GM23338 (cell line): ENCODE measurements at regions not wholly inside any gene's neighbourhood (a gene's known extent, or its start where the extent isn't known, plus 50 kb on each side); places are given as distances from the start of the nearest gene placed in this dataset.

Experiments
- ATAC-seq: fragments of 200-7000 bp; cut with Tn5 transposase; 3 replicates; pipeline ENCODE4 v1.9.1; 2020
- DNase-seq: peaks from one replicate; pipeline ENCODE4 v3.0.0-alpha.2; 2015; ENCODE audit warnings: low spot score
- H2AFZ ChIP-seq: fragments of 200-600 bp; sonication (generic); 2 replicates; pipeline ENCODE4 v1.8.0; 2016; ENCODE audit warnings: antibody characterized with exemption, mild to moderate bottlenecking, moderate library complexity
- H3F3A ChIP-seq: fragments of 200-600 bp; sonication (generic); replicated peaks from 2 replicates; pipeline ENCODE4 v1.8.0; 2017; ENCODE audit warnings: antibody characterized with exemption, mixed run types, low read depth
- H3K27ac ChIP-seq: fragments of 200-600 bp; sonication (generic); 2 replicates; pipeline ENCODE4 v1.6.1; 2016; ENCODE audit warnings: low read depth
- H3K27me3 ChIP-seq: fragments of 200-600 bp; sonication (generic); 2 replicates; pipeline ENCODE4 v1.8.0; 2016; ENCODE audit warnings: mild to moderate bottlenecking, mixed run types, moderate library complexity; ENCODE audit not compliant: insufficient read depth
- H3K36me3 ChIP-seq: fragments of 200-600 bp; sonication (generic); 2 replicates; pipeline ENCODE4 v1.8.0; 2016; ENCODE audit warnings: mild to moderate bottlenecking; ENCODE audit not compliant: insufficient read depth
- H3K4me1 ChIP-seq: fragments of 200-600 bp; sonication (generic); 2 replicates; pipeline ENCODE4 v1.8.0; 2016; ENCODE audit warnings: mild to moderate bottlenecking, moderate library complexity; ENCODE audit not compliant: insufficient read depth
- H3K4me2 ChIP-seq: fragments of 200-600 bp; sonication (generic); 2 replicates; pipeline ENCODE4 v1.7.1; 2017; ENCODE audit warnings: mixed run types
- H3K4me3 ChIP-seq: fragments of 200-600 bp; sonication (generic); 2 replicates; pipeline ENCODE4 v1.6.1; 2016; ENCODE audit warnings: mixed run types
- H3K79me2 ChIP-seq: fragments of 200-600 bp; sonication (generic); replicated peaks from 2 replicates; pipeline ENCODE4 v1.8.0; 2017; ENCODE audit warnings: mild to moderate bottlenecking; ENCODE audit not compliant: insufficient read depth
- H3K9me2 ChIP-seq: fragments of 200-600 bp; sonication (generic); 2 replicates; pipeline ENCODE4 v1.8.0; 2017; ENCODE audit not compliant: insufficient read depth
- H4K20me1 ChIP-seq: fragments of 200-600 bp; sonication (generic); replicated peaks from 2 replicates; pipeline ENCODE4 v1.8.0; 2017; ENCODE audit warnings: mild to moderate bottlenecking; ENCODE audit not compliant: insufficient read depth
- H3K27ac Mint-ChIP-seq: 2 replicates; pipeline ENCODE4 v1.8.0; 2020; ENCODE audit warnings: inconsistent platforms, mild to moderate bottlenecking, moderate library complexity, mixed read lengths
- H3K27me3 Mint-ChIP-seq: 3 replicates; pipeline ENCODE4 v1.8.0; 2022; ENCODE audit warnings: low read depth, mild to moderate bottlenecking, moderate library complexity, mixed read lengths, inconsistent platforms; ENCODE audit not compliant: insufficient read depth, poor library complexity
- H3K36me3 Mint-ChIP-seq: 3 replicates; pipeline ENCODE4 v1.8.0; 2021; ENCODE audit warnings: low read depth, mild to moderate bottlenecking, inconsistent platforms, moderate library complexity, mixed read lengths
- H3K4me1 Mint-ChIP-seq: 3 replicates; pipeline ENCODE4 v1.8.0; 2020; ENCODE audit warnings: mild to moderate bottlenecking, inconsistent platforms, mixed read lengths
- H3K4me3 Mint-ChIP-seq: 3 replicates; pipeline ENCODE4 v1.8.0; 2021; ENCODE audit warnings: moderate library complexity, mild to moderate bottlenecking, inconsistent platforms, mixed read lengths
- H3K9me3 Mint-ChIP-seq: 3 replicates; pipeline ENCODE4 v1.8.0; 2020; ENCODE audit warnings: moderate library complexity, mild to moderate bottlenecking, inconsistent platforms, mixed read lengths
- CREB1 ChIP-seq: fragments of 250-450 bp; sonication (Bioruptor Pico); IDR thresholded peaks from 2 replicates; pipeline ENCODE4 v1.5.0; 2020; ENCODE audit warnings: low read depth, mild to moderate bottlenecking, moderate library complexity
- JUNB ChIP-seq: IDR thresholded peaks from one replicate; pipeline ENCODE4 v1.6.1; 2016; ENCODE audit warnings: antibody characterized with exemption; ENCODE audit not compliant: unreplicated experiment
- POLR2AphosphoS5 ChIP-seq: IDR thresholded peaks from 2 replicates; pipeline ENCODE4 v1.6.1; 2016; ENCODE audit warnings: antibody characterized with exemption, low read depth
- STAT1 ChIP-seq: IDR thresholded peaks from one replicate; pipeline ENCODE4 v1.6.1; 2016; ENCODE audit warnings: antibody characterized with exemption; ENCODE audit not compliant: unreplicated experiment
- ZNF114 ChIP-seq: fragments of 250-450 bp; sonication (Bioruptor Pico); IDR thresholded peaks from 2 replicates; pipeline ENCODE4 v1.5.0; 2020; ENCODE audit warnings: mild to moderate bottlenecking, moderate library complexity
- ZNF331 ChIP-seq: fragments of 250-450 bp; sonication (Bioruptor Pico); IDR thresholded peaks from 2 replicates; pipeline ENCODE4 v1.5.0; 2020; ENCODE audit warnings: low read depth, mild to moderate bottlenecking, moderate library complexity
- TF ChIP-seq, protein P1 (sequence below): IDR thresholded peaks from 2 replicates; pipeline ENCODE4 v1.6.1; 2016; ENCODE audit warnings: antibody characterized with exemption
- TF ChIP-seq, protein P2 (sequence below), 2 experiments: fragments of 200-600 bp in 1 of 2; sonication (generic) in 1 of 2; conservative IDR thresholded peaks; 2 replicates each; pipeline versions ENCODE4 v1.5.1 to v1.6.1; 2016 to 2017; ENCODE audit warnings: antibody characterized with exemption in 2 of 2, low read depth in 2 of 2, mild to moderate bottlenecking in 2 of 2, moderate library complexity in 1 of 2

DNA sequence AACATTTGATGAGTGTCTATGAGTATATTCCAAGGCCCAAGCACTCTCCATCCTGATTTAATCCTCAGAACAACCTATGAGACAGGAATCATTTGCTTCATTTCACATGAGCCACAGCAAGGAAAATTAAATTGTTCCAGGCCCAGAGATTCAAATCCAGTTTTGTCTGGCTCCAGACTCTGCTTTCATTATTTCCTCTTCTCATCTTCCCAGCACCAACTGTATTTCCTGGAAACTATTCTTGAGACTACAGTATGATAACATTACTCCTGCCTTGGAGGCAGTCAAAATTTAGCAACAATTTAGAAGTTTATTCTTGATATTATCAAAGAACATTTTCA lies 194.5 kb downstream of the ZNF608 start:
- H3K36me3 ChIP-seq, result no peaks in the 10 kb centered on the region
- peaks cover 36% of the 10 kb centered on the region for H3K4me1 ChIP-seq
- ATAC-seq (no peak), DNase-seq (no peak)
- Mint-ChIP-seq H3K9me3 (no peaks in the 10 kb centered on the region; the same call in 2 of the 3 replicates), H3K4me3 (no peak overlapping the region), H3K4me1 (peaks cover 30% of the 10 kb centered on the region), H3K27me3 (peaks cover 6% of the 10 kb centered on the region), H3K27ac (no peak overlapping the region), H3K36me3 (peaks cover 2% of the 10 kb centered on the region; the same call in 1 of the 3 replicates)
- no peaks in the 10 kb centered on the region for H4K20me1 ChIP-seq
- H3K9me2 ChIP-seq, result peaks cover 7% of the 10 kb centered on the region
- 0 out of 2 replicates have a peak overlapping the region, but pooled peaks have one; percentile 44 for H2AFZ ChIP-seq
- H3K79me2 ChIP-seq, result no peaks in the 10 kb centered on the region
- no peaks in the 10 kb centered on the region for H3F3A ChIP-seq
- no peak for TF ChIP-seq ZNF114 (CRISPR knock-in tag)
- TF ChIP-seq, protein P1, sequence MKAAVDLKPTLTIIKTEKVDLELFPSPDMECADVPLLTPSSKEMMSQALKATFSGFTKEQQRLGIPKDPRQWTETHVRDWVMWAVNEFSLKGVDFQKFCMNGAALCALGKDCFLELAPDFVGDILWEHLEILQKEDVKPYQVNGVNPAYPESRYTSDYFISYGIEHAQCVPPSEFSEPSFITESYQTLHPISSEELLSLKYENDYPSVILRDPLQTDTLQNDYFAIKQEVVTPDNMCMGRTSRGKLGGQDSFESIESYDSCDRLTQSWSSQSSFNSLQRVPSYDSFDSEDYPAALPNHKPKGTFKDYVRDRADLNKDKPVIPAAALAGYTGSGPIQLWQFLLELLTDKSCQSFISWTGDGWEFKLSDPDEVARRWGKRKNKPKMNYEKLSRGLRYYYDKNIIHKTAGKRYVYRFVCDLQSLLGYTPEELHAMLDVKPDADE, result no peak
- no peak for TF ChIP-seq ZNF331 (CRISPR knock-in tag)
- TF ChIP-seq CREB1, result no peak
- TF ChIP-seq POLR2AphosphoS5, result no peak
- TF ChIP-seq, protein P2, sequence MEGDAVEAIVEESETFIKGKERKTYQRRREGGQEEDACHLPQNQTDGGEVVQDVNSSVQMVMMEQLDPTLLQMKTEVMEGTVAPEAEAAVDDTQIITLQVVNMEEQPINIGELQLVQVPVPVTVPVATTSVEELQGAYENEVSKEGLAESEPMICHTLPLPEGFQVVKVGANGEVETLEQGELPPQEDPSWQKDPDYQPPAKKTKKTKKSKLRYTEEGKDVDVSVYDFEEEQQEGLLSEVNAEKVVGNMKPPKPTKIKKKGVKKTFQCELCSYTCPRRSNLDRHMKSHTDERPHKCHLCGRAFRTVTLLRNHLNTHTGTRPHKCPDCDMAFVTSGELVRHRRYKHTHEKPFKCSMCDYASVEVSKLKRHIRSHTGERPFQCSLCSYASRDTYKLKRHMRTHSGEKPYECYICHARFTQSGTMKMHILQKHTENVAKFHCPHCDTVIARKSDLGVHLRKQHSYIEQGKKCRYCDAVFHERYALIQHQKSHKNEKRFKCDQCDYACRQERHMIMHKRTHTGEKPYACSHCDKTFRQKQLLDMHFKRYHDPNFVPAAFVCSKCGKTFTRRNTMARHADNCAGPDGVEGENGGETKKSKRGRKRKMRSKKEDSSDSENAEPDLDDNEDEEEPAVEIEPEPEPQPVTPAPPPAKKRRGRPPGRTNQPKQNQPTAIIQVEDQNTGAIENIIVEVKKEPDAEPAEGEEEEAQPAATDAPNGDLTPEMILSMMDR (conservative IDR thresholded peaks at IDR 0.05; ENCODE audit: low read depth in 2 of 2), result no peak
- TF ChIP-seq STAT1, result no peak
- H3K4me2 ChIP-seq, result no peak overlapping the region
- peaks cover 17% of the 10 kb centered on the region; the same call in 1 of the 2 replicates for H3K27me3 ChIP-seq
- no peak overlapping the region for H3K27ac ChIP-seq
- H3K4me3 ChIP-seq, result no peak overlapping the region

- H3K36me3 Mint-ChIP-seq, result no peaks in the 10 kb centered on the region
- no peak for DNase-seq
- H3K27ac ChIP-seq, result no peak overlapping the region
Observed at GRCh38 chr5:124550731-124551130, 195.7 kb downstream of the ZNF608 start.

More at GRCh38 chr5:124550731-124551130, 195.7 kb downstream of the ZNF608 start:
- Mint-ChIP-seq H3K27me3 (peaks cover 8% of the 10 kb centered on the region), H3K4me3 (no peak overlapping the region), H3K9me3 (no peaks in the 10 kb centered on the region), H3K27ac (no peak overlapping the region), H3K4me1 (peaks cover 30% of the 10 kb centered on the region)
- no peak for TF ChIP-seq JUNB
- no peak for TF ChIP-seq ZNF331 (CRISPR knock-in tag)
- TF ChIP-seq POLR2AphosphoS5, result no peak
- Histone ChIP-seq H4K20me1 (no peaks in the 10 kb centered on the region), H3K4me2 (no peak overlapping the region), H2AFZ (no peak overlapping the region), H3K4me1 (peaks cover 36% of the 10 kb centered on the region), H3K4me3 (no peak overlapping the region), H3F3A (no peaks in the 10 kb centered on the region), H3K9me2 (peaks cover 7% of the 10 kb centered on the region), H3K27me3 (peaks cover 17% of the 10 kb centered on the region; the same call in 1 of the 2 replicates), H3K79me2 (no peaks in the 10 kb centered on the region), H3K36me3 (no peaks in the 10 kb centered on the region)
- peak; percentile 53 for ATAC-seq
